ENCODE measurements at regions not wholly inside any gene's neighbourhood (a gene's known extent, or its start where the extent isn't known, plus 50 kb on each side); places are given as distances from the start of the nearest gene placed in this dataset.

DNA sequence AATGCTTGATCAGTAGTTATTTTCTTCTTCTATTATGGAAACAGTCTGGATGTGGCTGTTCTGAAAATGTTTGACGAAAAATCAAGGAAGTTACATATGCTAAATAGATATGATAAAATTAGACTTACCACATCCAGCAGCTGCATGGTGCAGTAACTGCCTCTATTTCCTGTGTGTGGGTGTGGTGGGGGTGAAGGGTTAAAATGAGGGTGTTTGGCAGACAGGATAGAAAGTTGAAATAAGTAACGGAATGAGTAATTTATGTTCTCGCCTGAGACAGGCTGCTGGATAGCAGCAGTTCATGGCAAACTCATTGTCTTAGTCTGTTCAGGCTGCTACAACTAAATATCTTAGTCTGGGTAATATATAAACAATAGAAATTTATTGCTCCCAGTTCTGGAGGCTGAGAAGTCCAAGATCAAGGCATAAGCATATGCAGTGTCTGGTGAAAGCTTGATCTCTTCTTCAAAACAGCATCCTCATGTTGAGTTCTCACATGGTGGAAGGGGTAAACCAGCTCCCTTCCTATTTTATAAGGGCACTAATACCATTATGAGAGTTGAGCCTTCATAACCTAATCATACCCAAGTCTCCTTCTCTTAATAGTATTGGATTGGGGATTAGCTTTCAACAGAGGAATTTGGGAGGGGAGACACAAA is 1248.9 kb downstream of the SLITRK5 start:
- TF ChIP-seq, protein P1, sequence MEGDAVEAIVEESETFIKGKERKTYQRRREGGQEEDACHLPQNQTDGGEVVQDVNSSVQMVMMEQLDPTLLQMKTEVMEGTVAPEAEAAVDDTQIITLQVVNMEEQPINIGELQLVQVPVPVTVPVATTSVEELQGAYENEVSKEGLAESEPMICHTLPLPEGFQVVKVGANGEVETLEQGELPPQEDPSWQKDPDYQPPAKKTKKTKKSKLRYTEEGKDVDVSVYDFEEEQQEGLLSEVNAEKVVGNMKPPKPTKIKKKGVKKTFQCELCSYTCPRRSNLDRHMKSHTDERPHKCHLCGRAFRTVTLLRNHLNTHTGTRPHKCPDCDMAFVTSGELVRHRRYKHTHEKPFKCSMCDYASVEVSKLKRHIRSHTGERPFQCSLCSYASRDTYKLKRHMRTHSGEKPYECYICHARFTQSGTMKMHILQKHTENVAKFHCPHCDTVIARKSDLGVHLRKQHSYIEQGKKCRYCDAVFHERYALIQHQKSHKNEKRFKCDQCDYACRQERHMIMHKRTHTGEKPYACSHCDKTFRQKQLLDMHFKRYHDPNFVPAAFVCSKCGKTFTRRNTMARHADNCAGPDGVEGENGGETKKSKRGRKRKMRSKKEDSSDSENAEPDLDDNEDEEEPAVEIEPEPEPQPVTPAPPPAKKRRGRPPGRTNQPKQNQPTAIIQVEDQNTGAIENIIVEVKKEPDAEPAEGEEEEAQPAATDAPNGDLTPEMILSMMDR (IDR thresholded peaks at IDR 0.05), result no peak
- TF ChIP-seq, protein P2, sequence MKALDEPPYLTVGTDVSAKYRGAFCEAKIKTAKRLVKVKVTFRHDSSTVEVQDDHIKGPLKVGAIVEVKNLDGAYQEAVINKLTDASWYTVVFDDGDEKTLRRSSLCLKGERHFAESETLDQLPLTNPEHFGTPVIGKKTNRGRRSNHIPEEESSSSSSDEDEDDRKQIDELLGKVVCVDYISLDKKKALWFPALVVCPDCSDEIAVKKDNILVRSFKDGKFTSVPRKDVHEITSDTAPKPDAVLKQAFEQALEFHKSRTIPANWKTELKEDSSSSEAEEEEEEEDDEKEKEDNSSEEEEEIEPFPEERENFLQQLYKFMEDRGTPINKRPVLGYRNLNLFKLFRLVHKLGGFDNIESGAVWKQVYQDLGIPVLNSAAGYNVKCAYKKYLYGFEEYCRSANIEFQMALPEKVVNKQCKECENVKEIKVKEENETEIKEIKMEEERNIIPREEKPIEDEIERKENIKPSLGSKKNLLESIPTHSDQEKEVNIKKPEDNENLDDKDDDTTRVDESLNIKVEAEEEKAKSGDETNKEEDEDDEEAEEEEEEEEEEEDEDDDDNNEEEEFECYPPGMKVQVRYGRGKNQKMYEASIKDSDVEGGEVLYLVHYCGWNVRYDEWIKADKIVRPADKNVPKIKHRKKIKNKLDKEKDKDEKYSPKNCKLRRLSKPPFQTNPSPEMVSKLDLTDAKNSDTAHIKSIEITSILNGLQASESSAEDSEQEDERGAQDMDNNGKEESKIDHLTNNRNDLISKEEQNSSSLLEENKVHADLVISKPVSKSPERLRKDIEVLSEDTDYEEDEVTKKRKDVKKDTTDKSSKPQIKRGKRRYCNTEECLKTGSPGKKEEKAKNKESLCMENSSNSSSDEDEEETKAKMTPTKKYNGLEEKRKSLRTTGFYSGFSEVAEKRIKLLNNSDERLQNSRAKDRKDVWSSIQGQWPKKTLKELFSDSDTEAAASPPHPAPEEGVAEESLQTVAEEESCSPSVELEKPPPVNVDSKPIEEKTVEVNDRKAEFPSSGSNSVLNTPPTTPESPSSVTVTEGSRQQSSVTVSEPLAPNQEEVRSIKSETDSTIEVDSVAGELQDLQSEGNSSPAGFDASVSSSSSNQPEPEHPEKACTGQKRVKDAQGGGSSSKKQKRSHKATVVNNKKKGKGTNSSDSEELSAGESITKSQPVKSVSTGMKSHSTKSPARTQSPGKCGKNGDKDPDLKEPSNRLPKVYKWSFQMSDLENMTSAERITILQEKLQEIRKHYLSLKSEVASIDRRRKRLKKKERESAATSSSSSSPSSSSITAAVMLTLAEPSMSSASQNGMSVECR (CRISPR knock-in tag; IDR thresholded peaks at IDR 0.05; ENCODE audit: borderline replicate concordance), result no peak
- TF ChIP-seq ZBTB21 (CRISPR knock-in tag; IDR thresholded peaks at IDR 0.05; ENCODE audit: borderline replicate concordance) (no peak), FOXJ3 (CRISPR knock-in tag; IDR thresholded peaks at IDR 0.05; ENCODE audit: borderline replicate concordance) (no peak), NR2C2 (CRISPR knock-in tag; IDR thresholded peaks at IDR 0.05) (no peak), ESRRA (CRISPR knock-in tag; IDR thresholded peaks at IDR 0.05; ENCODE audit: borderline replicate concordance) (no peak), JAZF1 (CRISPR knock-in tag; IDR thresholded peaks at IDR 0.05) (no peak)
- TF ChIP-seq, protein P3, sequence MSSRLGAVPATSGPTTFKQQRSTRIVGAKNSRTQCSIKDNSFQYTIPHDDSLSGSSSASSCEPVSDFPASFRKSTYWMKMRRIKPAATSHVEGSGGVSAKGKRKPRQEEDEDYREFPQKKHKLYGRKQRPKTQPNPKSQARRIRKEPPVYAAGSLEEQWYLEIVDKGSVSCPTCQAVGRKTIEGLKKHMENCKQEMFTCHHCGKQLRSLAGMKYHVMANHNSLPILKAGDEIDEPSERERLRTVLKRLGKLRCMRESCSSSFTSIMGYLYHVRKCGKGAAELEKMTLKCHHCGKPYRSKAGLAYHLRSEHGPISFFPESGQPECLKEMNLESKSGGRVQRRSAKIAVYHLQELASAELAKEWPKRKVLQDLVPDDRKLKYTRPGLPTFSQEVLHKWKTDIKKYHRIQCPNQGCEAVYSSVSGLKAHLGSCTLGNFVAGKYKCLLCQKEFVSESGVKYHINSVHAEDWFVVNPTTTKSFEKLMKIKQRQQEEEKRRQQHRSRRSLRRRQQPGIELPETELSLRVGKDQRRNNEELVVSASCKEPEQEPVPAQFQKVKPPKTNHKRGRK (CRISPR knock-in tag; IDR thresholded peaks at IDR 0.05; ENCODE audit: borderline replicate concordance), result no peak
- TF ChIP-seq, protein P4, sequence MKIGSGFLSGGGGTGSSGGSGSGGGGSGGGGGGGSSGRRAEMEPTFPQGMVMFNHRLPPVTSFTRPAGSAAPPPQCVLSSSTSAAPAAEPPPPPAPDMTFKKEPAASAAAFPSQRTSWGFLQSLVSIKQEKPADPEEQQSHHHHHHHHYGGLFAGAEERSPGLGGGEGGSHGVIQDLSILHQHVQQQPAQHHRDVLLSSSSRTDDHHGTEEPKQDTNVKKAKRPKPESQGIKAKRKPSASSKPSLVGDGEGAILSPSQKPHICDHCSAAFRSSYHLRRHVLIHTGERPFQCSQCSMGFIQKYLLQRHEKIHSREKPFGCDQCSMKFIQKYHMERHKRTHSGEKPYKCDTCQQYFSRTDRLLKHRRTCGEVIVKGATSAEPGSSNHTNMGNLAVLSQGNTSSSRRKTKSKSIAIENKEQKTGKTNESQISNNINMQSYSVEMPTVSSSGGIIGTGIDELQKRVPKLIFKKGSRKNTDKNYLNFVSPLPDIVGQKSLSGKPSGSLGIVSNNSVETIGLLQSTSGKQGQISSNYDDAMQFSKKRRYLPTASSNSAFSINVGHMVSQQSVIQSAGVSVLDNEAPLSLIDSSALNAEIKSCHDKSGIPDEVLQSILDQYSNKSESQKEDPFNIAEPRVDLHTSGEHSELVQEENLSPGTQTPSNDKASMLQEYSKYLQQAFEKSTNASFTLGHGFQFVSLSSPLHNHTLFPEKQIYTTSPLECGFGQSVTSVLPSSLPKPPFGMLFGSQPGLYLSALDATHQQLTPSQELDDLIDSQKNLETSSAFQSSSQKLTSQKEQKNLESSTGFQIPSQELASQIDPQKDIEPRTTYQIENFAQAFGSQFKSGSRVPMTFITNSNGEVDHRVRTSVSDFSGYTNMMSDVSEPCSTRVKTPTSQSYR (CRISPR knock-in tag; IDR thresholded peaks at IDR 0.05), result no peak
- TF ChIP-seq, protein P5, sequence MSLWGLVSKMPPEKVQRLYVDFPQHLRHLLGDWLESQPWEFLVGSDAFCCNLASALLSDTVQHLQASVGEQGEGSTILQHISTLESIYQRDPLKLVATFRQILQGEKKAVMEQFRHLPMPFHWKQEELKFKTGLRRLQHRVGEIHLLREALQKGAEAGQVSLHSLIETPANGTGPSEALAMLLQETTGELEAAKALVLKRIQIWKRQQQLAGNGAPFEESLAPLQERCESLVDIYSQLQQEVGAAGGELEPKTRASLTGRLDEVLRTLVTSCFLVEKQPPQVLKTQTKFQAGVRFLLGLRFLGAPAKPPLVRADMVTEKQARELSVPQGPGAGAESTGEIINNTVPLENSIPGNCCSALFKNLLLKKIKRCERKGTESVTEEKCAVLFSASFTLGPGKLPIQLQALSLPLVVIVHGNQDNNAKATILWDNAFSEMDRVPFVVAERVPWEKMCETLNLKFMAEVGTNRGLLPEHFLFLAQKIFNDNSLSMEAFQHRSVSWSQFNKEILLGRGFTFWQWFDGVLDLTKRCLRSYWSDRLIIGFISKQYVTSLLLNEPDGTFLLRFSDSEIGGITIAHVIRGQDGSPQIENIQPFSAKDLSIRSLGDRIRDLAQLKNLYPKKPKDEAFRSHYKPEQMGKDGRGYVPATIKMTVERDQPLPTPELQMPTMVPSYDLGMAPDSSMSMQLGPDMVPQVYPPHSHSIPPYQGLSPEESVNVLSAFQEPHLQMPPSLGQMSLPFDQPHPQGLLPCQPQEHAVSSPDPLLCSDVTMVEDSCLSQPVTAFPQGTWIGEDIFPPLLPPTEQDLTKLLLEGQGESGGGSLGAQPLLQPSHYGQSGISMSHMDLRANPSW (CRISPR knock-in tag; conservative IDR thresholded peaks at IDR 0.05; ENCODE audit: low read depth), result no peak
- TF ChIP-seq, protein P6, sequence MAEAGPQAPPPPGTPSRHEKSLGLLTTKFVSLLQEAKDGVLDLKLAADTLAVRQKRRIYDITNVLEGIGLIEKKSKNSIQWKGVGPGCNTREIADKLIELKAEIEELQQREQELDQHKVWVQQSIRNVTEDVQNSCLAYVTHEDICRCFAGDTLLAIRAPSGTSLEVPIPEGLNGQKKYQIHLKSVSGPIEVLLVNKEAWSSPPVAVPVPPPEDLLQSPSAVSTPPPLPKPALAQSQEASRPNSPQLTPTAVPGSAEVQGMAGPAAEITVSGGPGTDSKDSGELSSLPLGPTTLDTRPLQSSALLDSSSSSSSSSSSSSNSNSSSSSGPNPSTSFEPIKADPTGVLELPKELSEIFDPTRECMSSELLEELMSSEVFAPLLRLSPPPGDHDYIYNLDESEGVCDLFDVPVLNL (CRISPR knock-in tag; IDR thresholded peaks at IDR 0.05; ENCODE audit: borderline replicate concordance, low read depth), result no peak
- TF ChIP-seq, protein P7, sequence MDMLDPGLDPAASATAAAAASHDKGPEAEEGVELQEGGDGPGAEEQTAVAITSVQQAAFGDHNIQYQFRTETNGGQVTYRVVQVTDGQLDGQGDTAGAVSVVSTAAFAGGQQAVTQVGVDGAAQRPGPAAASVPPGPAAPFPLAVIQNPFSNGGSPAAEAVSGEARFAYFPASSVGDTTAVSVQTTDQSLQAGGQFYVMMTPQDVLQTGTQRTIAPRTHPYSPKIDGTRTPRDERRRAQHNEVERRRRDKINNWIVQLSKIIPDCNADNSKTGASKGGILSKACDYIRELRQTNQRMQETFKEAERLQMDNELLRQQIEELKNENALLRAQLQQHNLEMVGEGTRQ (CRISPR knock-in tag; IDR thresholded peaks at IDR 0.05), result no peak
